ENCODE measurements at regions not wholly inside any gene's neighbourhood (a gene's known extent, or its start where the extent isn't known, plus 50 kb on each side); places are given as distances from the start of the nearest gene placed in this dataset.

DNA sequence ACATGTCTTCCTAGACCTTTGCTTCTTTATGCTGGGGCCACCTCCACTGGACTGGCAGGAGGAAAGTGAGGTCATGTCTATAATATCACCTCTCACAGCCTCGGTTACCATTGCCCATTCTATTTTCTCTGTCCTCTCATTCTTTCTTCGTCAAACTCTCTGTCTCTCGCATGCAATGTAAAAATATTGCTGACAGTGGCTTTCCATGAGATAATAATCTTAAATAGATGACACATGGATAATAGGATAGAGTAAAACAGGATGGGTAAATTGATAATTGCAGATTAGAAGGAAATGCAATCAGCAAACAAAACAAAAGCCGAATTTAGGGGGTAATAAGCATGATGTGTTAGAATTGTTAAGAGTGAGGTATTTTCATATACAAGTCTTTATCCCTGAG is 215.7 kb upstream of the PARD3B start:
- TF ChIP-seq, protein P1, sequence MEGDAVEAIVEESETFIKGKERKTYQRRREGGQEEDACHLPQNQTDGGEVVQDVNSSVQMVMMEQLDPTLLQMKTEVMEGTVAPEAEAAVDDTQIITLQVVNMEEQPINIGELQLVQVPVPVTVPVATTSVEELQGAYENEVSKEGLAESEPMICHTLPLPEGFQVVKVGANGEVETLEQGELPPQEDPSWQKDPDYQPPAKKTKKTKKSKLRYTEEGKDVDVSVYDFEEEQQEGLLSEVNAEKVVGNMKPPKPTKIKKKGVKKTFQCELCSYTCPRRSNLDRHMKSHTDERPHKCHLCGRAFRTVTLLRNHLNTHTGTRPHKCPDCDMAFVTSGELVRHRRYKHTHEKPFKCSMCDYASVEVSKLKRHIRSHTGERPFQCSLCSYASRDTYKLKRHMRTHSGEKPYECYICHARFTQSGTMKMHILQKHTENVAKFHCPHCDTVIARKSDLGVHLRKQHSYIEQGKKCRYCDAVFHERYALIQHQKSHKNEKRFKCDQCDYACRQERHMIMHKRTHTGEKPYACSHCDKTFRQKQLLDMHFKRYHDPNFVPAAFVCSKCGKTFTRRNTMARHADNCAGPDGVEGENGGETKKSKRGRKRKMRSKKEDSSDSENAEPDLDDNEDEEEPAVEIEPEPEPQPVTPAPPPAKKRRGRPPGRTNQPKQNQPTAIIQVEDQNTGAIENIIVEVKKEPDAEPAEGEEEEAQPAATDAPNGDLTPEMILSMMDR (tag by site-specific recombination; IDR thresholded peaks at IDR 0.05): no peak
- TF ChIP-seq SETDB1 (IDR thresholded peaks at IDR 0.05; ENCODE audit: insufficient read length, low read length): no peak
- TF ChIP-seq ZNF501 (tag by site-specific recombination; IDR thresholded peaks at IDR 0.05): no peak
- no peak for TF ChIP-seq TRIM28 (IDR thresholded peaks at IDR 0.05; ENCODE audit: borderline replicate concordance, low read length)
- TF ChIP-seq ZNF341 (tag by site-specific recombination; IDR thresholded peaks at IDR 0.05; ENCODE audit: low read depth): no peak
- no peak for TF ChIP-seq ZNF626 (tag by site-specific recombination; IDR thresholded peaks at IDR 0.05)
- no peak for TF ChIP-seq SP2 (tag by site-specific recombination; IDR thresholded peaks at IDR 0.05)
- TF ChIP-seq, protein P2, sequence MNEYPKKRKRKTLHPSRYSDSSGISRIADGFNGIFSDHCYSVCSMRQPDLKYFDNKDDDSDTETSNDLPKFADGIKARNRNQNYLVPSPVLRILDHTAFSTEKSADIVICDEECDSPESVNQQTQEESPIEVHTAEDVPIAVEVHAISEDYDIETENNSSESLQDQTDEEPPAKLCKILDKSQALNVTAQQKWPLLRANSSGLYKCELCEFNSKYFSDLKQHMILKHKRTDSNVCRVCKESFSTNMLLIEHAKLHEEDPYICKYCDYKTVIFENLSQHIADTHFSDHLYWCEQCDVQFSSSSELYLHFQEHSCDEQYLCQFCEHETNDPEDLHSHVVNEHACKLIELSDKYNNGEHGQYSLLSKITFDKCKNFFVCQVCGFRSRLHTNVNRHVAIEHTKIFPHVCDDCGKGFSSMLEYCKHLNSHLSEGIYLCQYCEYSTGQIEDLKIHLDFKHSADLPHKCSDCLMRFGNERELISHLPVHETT (tag by site-specific recombination; IDR thresholded peaks at IDR 0.05): no peak
- TF ChIP-seq, protein P3, sequence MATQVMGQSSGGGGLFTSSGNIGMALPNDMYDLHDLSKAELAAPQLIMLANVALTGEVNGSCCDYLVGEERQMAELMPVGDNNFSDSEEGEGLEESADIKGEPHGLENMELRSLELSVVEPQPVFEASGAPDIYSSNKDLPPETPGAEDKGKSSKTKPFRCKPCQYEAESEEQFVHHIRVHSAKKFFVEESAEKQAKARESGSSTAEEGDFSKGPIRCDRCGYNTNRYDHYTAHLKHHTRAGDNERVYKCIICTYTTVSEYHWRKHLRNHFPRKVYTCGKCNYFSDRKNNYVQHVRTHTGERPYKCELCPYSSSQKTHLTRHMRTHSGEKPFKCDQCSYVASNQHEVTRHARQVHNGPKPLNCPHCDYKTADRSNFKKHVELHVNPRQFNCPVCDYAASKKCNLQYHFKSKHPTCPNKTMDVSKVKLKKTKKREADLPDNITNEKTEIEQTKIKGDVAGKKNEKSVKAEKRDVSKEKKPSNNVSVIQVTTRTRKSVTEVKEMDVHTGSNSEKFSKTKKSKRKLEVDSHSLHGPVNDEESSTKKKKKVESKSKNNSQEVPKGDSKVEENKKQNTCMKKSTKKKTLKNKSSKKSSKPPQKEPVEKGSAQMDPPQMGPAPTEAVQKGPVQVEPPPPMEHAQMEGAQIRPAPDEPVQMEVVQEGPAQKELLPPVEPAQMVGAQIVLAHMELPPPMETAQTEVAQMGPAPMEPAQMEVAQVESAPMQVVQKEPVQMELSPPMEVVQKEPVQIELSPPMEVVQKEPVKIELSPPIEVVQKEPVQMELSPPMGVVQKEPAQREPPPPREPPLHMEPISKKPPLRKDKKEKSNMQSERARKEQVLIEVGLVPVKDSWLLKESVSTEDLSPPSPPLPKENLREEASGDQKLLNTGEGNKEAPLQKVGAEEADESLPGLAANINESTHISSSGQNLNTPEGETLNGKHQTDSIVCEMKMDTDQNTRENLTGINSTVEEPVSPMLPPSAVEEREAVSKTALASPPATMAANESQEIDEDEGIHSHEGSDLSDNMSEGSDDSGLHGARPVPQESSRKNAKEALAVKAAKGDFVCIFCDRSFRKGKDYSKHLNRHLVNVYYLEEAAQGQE (tag by site-specific recombination; IDR thresholded peaks at IDR 0.05): no peak
- TF ChIP-seq ZNF274 (IDR thresholded peaks at IDR 0.05; ENCODE audit: low read length): no peak
- TF ChIP-seq ZNF274 (tag by site-specific recombination; IDR thresholded peaks at IDR 0.05; ENCODE audit: borderline replicate concordance): no peak
- no peak for TF ChIP-seq ZFP69B (tag by site-specific recombination; IDR thresholded peaks at IDR 0.05)
- no peak for TF ChIP-seq YY2 (tag by site-specific recombination; IDR thresholded peaks at IDR 0.05)

Measured in HEK293 (cell line).